HG03280 (cell line): ENCODE measurements at regions not wholly inside any gene's neighbourhood (a gene's known extent, or its start where the extent isn't known, plus 50 kb on each side); places are given as distances from the start of the nearest gene placed in this dataset.

Experiments used
- ATAC-seq: cut with Tn5 transposase; IDR thresholded peaks from one replicate; pipeline ENCODE4 v1.9.1; 2021; ENCODE audit warnings: mild to moderate bottlenecking, moderate library complexity; ENCODE audit not compliant: unreplicated experiment

- ATAC-seq, result no peak
These were observed 315.4 kb upstream of the KLF6 start for GRCh38 chr10:4100380-4100779.

GRCh38 chr10:4099202-4099601, 314.2 kb upstream of the KLF6 start:
- no peak for ATAC-seq

- ATAC-seq, result no peak
These were observed 310.3 kb upstream of the KLF6 start for GRCh38 chr10:4095166-4095917.

- ATAC-seq, result no peak
These were observed 309.7 kb upstream of the KLF6 start for GRCh38 chr10:4094751-4095150.

- ATAC-seq, result no peak
These were observed 308.4 kb upstream of the KLF6 start for GRCh38 chr10:4093438-4093837.

GRCh38 chr10:4088354-4089066, 303.5 kb upstream of the KLF6 start:
- no peak for ATAC-seq

- ATAC-seq, result no peak
These were observed 301.3 kb upstream of the KLF6 start for GRCh38 chr10:4086131-4086898.

- no peak for ATAC-seq
These were observed 298.5 kb upstream of the KLF6 start for GRCh38 chr10:4083509-4084003.

- no peak for ATAC-seq
These were observed 297.9 kb upstream of the KLF6 start for GRCh38 chr10:4082861-4083260.

GRCh38 chr10:4081685-4082111, 296.7 kb upstream of the KLF6 start:
- ATAC-seq, result no peak

GRCh38 chr10:4080225-4080805, 295.3 kb upstream of the KLF6 start:
- ATAC-seq, result no peak

- ATAC-seq, result no peak
These were observed 294.8 kb upstream of the KLF6 start for GRCh38 chr10:4079803-4080202.

- no peak for ATAC-seq
These were observed 292.8 kb upstream of the KLF6 start for GRCh38 chr10:4077804-4078203.

- no peak for ATAC-seq
These were observed 292.0 kb upstream of the KLF6 start for GRCh38 chr10:4076983-4077382.

GRCh38 chr10:4075443-4075842, 290.4 kb upstream of the KLF6 start:
- ATAC-seq, result no peak

GRCh38 chr10:4074545-4075407, 289.8 kb upstream of the KLF6 start:
- ATAC-seq, result no peak

GRCh38 chr10:4073912-4074311, 288.9 kb upstream of the KLF6 start:
- no peak for ATAC-seq

GRCh38 chr10:4070921-4071660, 286.1 kb upstream of the KLF6 start:
- no peak for ATAC-seq

- ATAC-seq, result no peak
These were observed 285.2 kb upstream of the KLF6 start for GRCh38 chr10:4070184-4070583.

- no peak for ATAC-seq
These were observed 284.5 kb upstream of the KLF6 start for GRCh38 chr10:4069491-4069890.
